GM13977 (cell line): ENCODE measurements at regions not wholly inside any gene's neighbourhood (a gene's known extent, or its start where the extent isn't known, plus 50 kb on each side); places are given as distances from the start of the nearest gene placed in this dataset.

Experiments
- DNase-seq: peaks from one replicate; pipeline ENCODE4 v3.0.0; 2012; ENCODE audit warnings: low spot score
- CTCF ChIP-seq: IDR thresholded peaks from 2 replicates; pipeline ENCODE4 v1.5.1; 2012; ENCODE audit warnings: mild to moderate bottlenecking, control low read depth; ENCODE audit not compliant: insufficient read depth; ENCODE audit errors: extremely low read depth, missing control alignments
- in situ Hi-C: fragments of 300-500 bp; cut with MboI; formaldehyde crosslinking; loops from one replicate; pipeline ENCODE4 v1.12.0; 2022; ENCODE audit warnings: low sequenced_read_pairs, low pct_unique_long_range_greater_than_20kb, mixed read lengths, inconsistent platforms; ENCODE audit not compliant: unreplicated experiment

DNA sequence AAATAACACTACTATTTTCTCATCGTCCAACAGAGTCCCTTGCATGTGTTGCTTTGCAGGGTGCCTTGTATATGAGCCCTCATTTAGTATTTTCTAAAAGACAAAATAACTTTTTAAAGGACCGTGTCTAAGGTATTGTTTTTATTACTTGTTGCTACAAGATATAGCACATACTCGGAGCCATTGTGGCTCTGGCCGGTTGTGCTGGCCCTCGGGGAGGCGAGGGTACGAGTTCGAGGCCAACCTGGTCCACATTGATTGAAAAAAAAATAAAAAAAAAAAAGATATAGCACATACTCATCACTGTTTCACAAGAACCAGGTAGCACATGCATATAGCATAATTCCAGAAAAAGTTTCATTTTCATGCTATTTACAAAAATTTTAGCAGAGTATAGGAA is 869.2 kb downstream of the MRPL39 start:
- DNase-seq = no peak
- in situ Hi-C loops = no loop called here
- no peak for TF ChIP-seq CTCF

- in situ Hi-C loops = no loop called here
- no peak for TF ChIP-seq CTCF
- DNase-seq = no peak
Measured at GRCh38 chr21:24737296-24737850, 869.9 kb downstream of the MRPL39 start.

- in situ Hi-C loops = no loop called here
- TF ChIP-seq CTCF = no peak
- no peak for DNase-seq
Measured at GRCh38 chr21:24730661-24731060, 876.6 kb downstream of the MRPL39 start.

GRCh38 chr21:24729568-24729967 is 877.7 kb downstream of the MRPL39 start:
- no peak for TF ChIP-seq CTCF
- in situ Hi-C loops = no loop called here
- DNase-seq = no peak

GRCh38 chr21:24727803-24728440 is 879.4 kb downstream of the MRPL39 start:
- in situ Hi-C loops = no loop called here
- no peak for TF ChIP-seq CTCF
- DNase-seq = no peak

- no peak for DNase-seq
- in situ Hi-C loops = no loop called here
- TF ChIP-seq CTCF = no peak
Measured at GRCh38 chr21:24716281-24716918, 890.9 kb downstream of the MRPL39 start.
